ENCODE measurements at regions not wholly inside any gene's neighbourhood (a gene's known extent, or its start where the extent isn't known, plus 50 kb on each side); places are given as distances from the start of the nearest gene placed in this dataset.

DNA sequence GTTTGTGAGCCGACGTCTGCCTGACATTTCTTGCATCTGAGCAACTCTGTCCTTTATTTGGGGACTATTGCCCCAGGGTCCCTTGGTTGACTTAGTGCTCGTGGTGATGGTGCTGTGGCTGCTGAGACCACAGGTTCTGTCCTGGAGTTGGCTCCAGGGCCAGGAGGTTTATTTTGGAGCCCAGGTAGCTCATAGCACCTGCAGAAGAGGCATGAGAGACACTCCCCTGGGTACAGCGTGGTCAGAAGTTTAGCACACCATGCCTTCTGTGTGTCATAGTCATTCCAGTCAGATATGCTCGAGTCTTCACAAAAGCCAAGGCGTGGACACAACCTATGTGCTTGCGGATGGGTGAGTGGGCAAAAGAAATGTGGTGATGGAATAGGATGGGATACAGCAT, 496.9 kb downstream of the TCERG1L start:
- Histone ChIP-seq H3K4me1 (ENCODE audit: control insufficient read depth in 1 of 2, extremely low read depth in 1 of 2, insufficient read depth in 2 of 2, low read length in 2 of 2) (no peaks in the 10 kb centered on the region), H3K27me3 (replicated peaks in 1 of 2; ENCODE audit: control insufficient read depth in 2 of 2, extremely low read depth in 1 of 2, insufficient read depth in 2 of 2, low read length in 1 of 2) (peaks cover 0 to 6% of the 10 kb centered on the region in 2 experiments), H3K4me3 (ENCODE audit: control insufficient read depth in 1 of 2, extremely low read depth in 1 of 2, low read length in 1 of 2) (no peak overlapping the region), H3K9me3 (no peaks in the 10 kb centered on the region), H3K36me3 (ENCODE audit: control insufficient read depth in 2 of 2, extremely low read depth in 1 of 2, insufficient read depth in 1 of 2, low read length in 1 of 2) (no peaks in the 10 kb centered on the region), H3K27ac (ENCODE audit: low read length) (no peak overlapping the region)
- no peak overlapping the region for H3K4me3 Mint-ChIP-seq
- no peak for DNase-seq
- ChIA-PET CTCF (no interaction called here), POLR2A (no interaction called here)
- H3K36me3 Mint-ChIP-seq, result no peaks in the 10 kb centered on the region
- H3K27me3 Mint-ChIP-seq, result peaks cover 0 to 3% of the 10 kb centered on the region in 2 donors
- peaks cover 0 to 7% (median 4%) of the 10 kb centered on the region in 3 donors for H3K9me3 Mint-ChIP-seq
- 74% methylated on average over 6 of the region's 7 CpGs for WGBS (ENCODE audit: insufficient coverage)
- no peak for ATAC-seq (replicated peaks in 1 of 4)
- no peak overlapping the region for H3K27ac Mint-ChIP-seq
- H3K4me1 Mint-ChIP-seq, result no peaks in the 10 kb centered on the region

DNA sequence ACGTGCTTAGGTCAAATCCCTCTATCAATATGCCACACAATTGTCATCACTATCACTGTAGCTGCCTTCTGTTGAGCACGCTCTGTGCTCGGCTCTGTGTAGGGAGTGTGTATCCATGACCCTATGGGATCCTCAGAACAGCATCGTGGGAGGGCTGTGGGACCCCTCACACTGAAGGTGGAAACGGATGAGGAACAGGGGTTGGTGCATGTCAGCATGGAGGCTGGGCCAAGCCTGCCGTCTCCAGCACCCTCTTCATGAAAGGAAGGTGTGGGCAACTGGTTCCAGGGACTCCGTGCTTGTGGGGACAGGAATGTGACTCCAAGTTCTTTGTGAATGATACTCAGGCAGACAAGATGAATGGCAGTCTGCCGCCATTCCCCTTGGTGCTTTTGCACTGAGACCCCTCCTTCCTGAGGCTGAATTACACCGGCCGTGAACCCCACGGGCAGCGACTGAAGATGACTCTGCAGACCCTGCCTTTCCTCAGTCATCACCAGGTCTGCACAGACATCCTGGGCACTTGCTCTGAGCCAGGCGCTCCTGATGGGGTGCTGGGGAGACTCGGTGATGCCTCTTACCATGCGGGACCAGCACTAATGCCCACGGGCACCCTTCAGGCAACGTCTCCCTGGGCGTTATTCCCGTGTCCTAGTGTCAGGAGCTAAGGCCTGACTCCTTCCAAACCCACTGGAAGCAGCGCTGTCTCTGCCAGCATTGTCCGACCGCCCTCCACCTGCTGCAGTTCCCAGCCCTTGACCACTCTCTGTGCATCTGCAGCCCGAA, 495.2 kb downstream of the TCERG1L start:
- Histone ChIP-seq H3K27ac (ENCODE audit: low read length) (no peak overlapping the region), H3K4me3 (ENCODE audit: control insufficient read depth in 1 of 2, extremely low read depth in 1 of 2, low read length in 1 of 2) (no peak overlapping the region), H3K27me3 (replicated peaks in 1 of 2; ENCODE audit: control insufficient read depth in 2 of 2, extremely low read depth in 1 of 2, insufficient read depth in 2 of 2, low read length in 1 of 2) (peaks cover 0 to 2% of the 10 kb centered on the region in 2 experiments), H3K9me3 (no peaks in the 10 kb centered on the region), H3K36me3 (ENCODE audit: control insufficient read depth in 2 of 2, extremely low read depth in 1 of 2, insufficient read depth in 1 of 2, low read length in 1 of 2) (no peaks in the 10 kb centered on the region), H3K4me1 (ENCODE audit: control insufficient read depth in 1 of 2, extremely low read depth in 1 of 2, insufficient read depth in 2 of 2, low read length in 2 of 2) (no peaks in the 10 kb centered on the region)
- H3K27ac Mint-ChIP-seq, result no peak overlapping the region
- WGBS (ENCODE audit: insufficient coverage), result 86% methylated on average over 21 of the region's 23 CpGs
- peaks cover 0 to 12% (median 4%) of the 10 kb centered on the region in 3 donors for H3K9me3 Mint-ChIP-seq
- H3K4me1 Mint-ChIP-seq, result no peaks in the 10 kb centered on the region
- ChIA-PET CTCF (no interaction called here), POLR2A (no interaction called here)
- no peak overlapping the region for H3K4me3 Mint-ChIP-seq
- ATAC-seq (replicated peaks in 1 of 4) (no peak), DNase-seq (no peak)
- H3K27me3 Mint-ChIP-seq, result peaks cover 0 to 3% of the 10 kb centered on the region in 2 donors
- no peaks in the 10 kb centered on the region for H3K36me3 Mint-ChIP-seq

DNA sequence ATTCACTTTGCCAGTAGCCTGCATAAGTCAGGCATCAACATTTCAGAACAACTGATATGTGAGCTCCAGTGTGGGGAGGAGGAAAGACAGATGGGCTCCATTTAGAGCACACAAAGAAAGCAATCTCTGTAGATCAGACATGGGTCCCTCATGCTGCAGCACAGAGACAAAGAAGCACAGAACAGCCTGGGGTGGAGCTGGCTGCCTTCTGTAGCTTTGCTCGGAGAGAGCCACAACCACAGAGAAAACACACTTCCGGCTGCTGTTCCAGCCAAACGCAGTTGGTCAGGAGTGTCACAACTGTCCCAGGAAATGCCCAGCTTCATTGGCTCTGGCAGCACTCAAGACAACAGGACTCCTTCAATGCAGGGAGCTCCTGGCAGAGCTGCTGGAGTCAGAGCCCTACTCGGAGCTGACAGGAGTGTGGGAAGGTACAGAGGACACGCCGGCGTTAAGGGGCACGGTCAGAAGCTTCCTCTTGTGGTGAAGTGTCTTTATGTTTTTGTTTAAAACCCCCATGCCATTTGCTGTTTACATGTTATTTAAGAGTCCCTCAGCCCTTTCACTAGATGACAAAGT, 494.4 kb downstream of the TCERG1L start:
- Mint-ChIP-seq H3K4me3 (no peak overlapping the region), H3K9me3 (peaks cover 0 to 12% (median 4%) of the 10 kb centered on the region in 3 donors), H3K36me3 (no peaks in the 10 kb centered on the region), H3K27ac (no peak overlapping the region), H3K27me3 (peaks cover 0 to 3% of the 10 kb centered on the region in 2 donors), H3K4me1 (no peaks in the 10 kb centered on the region)
- no peaks in the 10 kb centered on the region for H3K4me1 ChIP-seq (ENCODE audit: control insufficient read depth in 1 of 2, extremely low read depth in 1 of 2, insufficient read depth in 2 of 2, low read length in 2 of 2)
- DNase-seq (no peak), ATAC-seq (replicated peaks in 1 of 4) (no peak)
- no peaks in the 10 kb centered on the region for H3K9me3 ChIP-seq
- H3K36me3 ChIP-seq (ENCODE audit: control insufficient read depth in 2 of 2, extremely low read depth in 1 of 2, insufficient read depth in 1 of 2, low read length in 1 of 2), result no peaks in the 10 kb centered on the region
- CTCF ChIA-PET, result no interaction called here
- POLR2A ChIA-PET, result no interaction called here
- H3K27ac ChIP-seq (ENCODE audit: low read length), result no peak overlapping the region
- 82% methylated on average over 3 of the region's 8 CpGs for WGBS (ENCODE audit: insufficient coverage)
- H3K4me3 ChIP-seq (ENCODE audit: control insufficient read depth in 1 of 2, extremely low read depth in 1 of 2, low read length in 1 of 2), result no peak overlapping the region
- H3K27me3 ChIP-seq (replicated peaks in 1 of 2; ENCODE audit: control insufficient read depth in 2 of 2, extremely low read depth in 1 of 2, insufficient read depth in 2 of 2, low read length in 1 of 2), result peaks cover 0 to 2% of the 10 kb centered on the region in 2 experiments

DNA sequence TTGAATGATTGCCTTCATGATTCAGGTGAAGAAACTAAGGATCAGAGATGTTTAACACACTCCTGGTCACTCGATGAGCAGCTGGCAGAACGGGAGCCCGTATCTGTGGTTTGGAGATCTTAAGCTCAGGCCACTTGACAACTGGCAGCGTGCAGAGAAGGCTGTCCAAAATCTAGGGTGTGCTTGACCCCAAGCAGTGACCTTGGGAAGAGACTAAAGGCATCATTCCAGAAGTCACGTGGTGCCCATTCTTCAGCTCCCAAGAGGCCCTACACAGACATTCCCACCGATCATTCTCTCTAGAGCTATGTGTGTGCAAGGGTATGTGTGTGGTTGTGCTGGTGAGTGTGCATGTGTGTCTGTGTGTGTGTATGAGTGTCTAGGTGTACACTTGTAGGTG, 493.8 kb downstream of the TCERG1L start:
- Mint-ChIP-seq H3K9me3 (peaks cover 0 to 12% (median 4%) of the 10 kb centered on the region in 3 donors), H3K36me3 (no peaks in the 10 kb centered on the region), H3K27me3 (peaks cover 0 to 3% of the 10 kb centered on the region in 2 donors), H3K27ac (no peak overlapping the region), H3K4me3 (no peak overlapping the region), H3K4me1 (no peaks in the 10 kb centered on the region)
- DNase-seq (no peak), ATAC-seq (replicated peaks in 1 of 4) (no peak)
- Histone ChIP-seq H3K9me3 (no peaks in the 10 kb centered on the region), H3K4me3 (ENCODE audit: control insufficient read depth in 1 of 2, extremely low read depth in 1 of 2, low read length in 1 of 2) (no peak overlapping the region), H3K27me3 (replicated peaks in 1 of 2; ENCODE audit: control insufficient read depth in 2 of 2, extremely low read depth in 1 of 2, insufficient read depth in 2 of 2, low read length in 1 of 2) (peaks cover 0 to 2% of the 10 kb centered on the region in 2 experiments), H3K27ac (ENCODE audit: low read length) (no peak overlapping the region), H3K36me3 (ENCODE audit: control insufficient read depth in 2 of 2, extremely low read depth in 1 of 2, insufficient read depth in 1 of 2, low read length in 1 of 2) (no peaks in the 10 kb centered on the region), H3K4me1 (ENCODE audit: control insufficient read depth in 1 of 2, extremely low read depth in 1 of 2, insufficient read depth in 2 of 2, low read length in 2 of 2) (no peaks in the 10 kb centered on the region)
- WGBS (ENCODE audit: insufficient coverage), result 65% methylated on average over 4 of the region's 6 CpGs
- POLR2A ChIA-PET, result no interaction called here
- CTCF ChIA-PET, result no interaction called here

DNA sequence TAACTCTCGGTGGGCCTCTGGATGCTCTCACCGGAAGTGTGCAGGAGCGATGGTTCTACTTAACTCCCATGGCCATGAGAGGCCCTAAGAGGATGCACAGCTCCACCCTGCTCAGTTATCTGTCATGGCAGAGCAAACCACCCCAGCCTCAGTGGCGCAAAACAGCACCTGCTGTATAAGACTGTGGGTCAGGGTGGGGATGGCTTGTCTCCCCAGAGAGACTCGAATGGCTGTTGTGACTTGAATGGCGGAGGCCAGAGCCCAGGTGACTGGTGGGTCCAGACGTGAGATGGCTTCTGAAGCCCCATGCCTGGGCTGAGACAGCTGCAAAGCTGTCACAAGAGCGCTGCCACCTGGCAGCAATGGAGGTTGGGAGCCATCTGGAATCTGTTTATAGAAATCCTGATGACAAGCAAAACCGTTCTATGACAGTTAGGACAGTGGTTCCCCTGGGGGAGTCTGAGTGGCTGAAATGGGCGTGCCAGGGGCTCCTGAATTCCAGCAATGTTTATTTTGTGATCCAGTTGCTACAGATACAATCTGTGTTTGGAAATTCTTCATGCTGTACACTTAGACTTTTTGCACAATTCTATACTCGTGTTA, 490.5 kb downstream of the TCERG1L start:
- ATAC-seq (replicated peaks in 1 of 4), result no peak
- ChIA-PET CTCF (no interaction called here), POLR2A (no interaction called here)
- Mint-ChIP-seq H3K4me3 (no peak overlapping the region), H3K9me3 (peaks cover 7 to 18% (median 16%) of the 10 kb centered on the region in 3 donors), H3K4me1 (no peaks in the 10 kb centered on the region), H3K27me3 (peaks cover 0 to 6% of the 10 kb centered on the region in 2 donors), H3K27ac (no peak overlapping the region), H3K36me3 (no peaks in the 10 kb centered on the region)
- no peak for DNase-seq
- peaks cover 0 to 5% of the 10 kb centered on the region in 2 experiments for H3K27me3 ChIP-seq (replicated peaks in 1 of 2; ENCODE audit: control insufficient read depth in 2 of 2, extremely low read depth in 1 of 2, insufficient read depth in 2 of 2, low read length in 1 of 2)
- 71% methylated on average over 5 of the region's 11 CpGs for WGBS (ENCODE audit: insufficient coverage)
- H3K9me3 ChIP-seq, result no peaks in the 10 kb centered on the region
- H3K27ac ChIP-seq (ENCODE audit: low read length), result no peak overlapping the region
- H3K4me3 ChIP-seq (ENCODE audit: control insufficient read depth in 1 of 2, extremely low read depth in 1 of 2, low read length in 1 of 2), result no peak overlapping the region
- no peaks in the 10 kb centered on the region for H3K4me1 ChIP-seq (ENCODE audit: control insufficient read depth in 1 of 2, extremely low read depth in 1 of 2, insufficient read depth in 2 of 2, low read length in 2 of 2)
- no peaks in the 10 kb centered on the region for H3K36me3 ChIP-seq (ENCODE audit: control insufficient read depth in 2 of 2, extremely low read depth in 1 of 2, insufficient read depth in 1 of 2, low read length in 1 of 2)

- H3K36me3 ChIP-seq (ENCODE audit: control insufficient read depth in 2 of 2, extremely low read depth in 1 of 2, insufficient read depth in 1 of 2, low read length in 1 of 2), result no peaks in the 10 kb centered on the region
- Mint-ChIP-seq H3K36me3 (no peaks in the 10 kb centered on the region), H3K27me3 (peaks cover 0 to 6% of the 10 kb centered on the region in 2 donors), H3K9me3 (peaks cover 13 to 27% (median 18%) of the 10 kb centered on the region in 3 donors), H3K4me3 (no peak overlapping the region), H3K27ac (no peak overlapping the region), H3K4me1 (no peaks in the 10 kb centered on the region)
- peaks cover 0 to 4% of the 10 kb centered on the region in 2 experiments for H3K27me3 ChIP-seq (replicated peaks in 1 of 2; ENCODE audit: control insufficient read depth in 2 of 2, extremely low read depth in 1 of 2, insufficient read depth in 2 of 2, low read length in 1 of 2)
- no peak overlapping the region for H3K27ac ChIP-seq (ENCODE audit: low read length)
- H3K9me3 ChIP-seq, result no peaks in the 10 kb centered on the region
- DNase-seq (no peak), ATAC-seq (replicated peaks in 1 of 4) (no peak)
- H3K4me1 ChIP-seq (ENCODE audit: control insufficient read depth in 1 of 2, extremely low read depth in 1 of 2, insufficient read depth in 2 of 2, low read length in 2 of 2), result no peaks in the 10 kb centered on the region
- 93% methylated on average over 4 of the region's 4 CpGs for WGBS (ENCODE audit: insufficient coverage)
- ChIA-PET POLR2A (no interaction called here), CTCF (no interaction called here)
- H3K4me3 ChIP-seq (ENCODE audit: control insufficient read depth in 1 of 2, extremely low read depth in 1 of 2, low read length in 1 of 2), result peak overlapping the region in 1 of 2 donors; percentile 6
Observed at GRCh38 chr10:130824230-130825014, 487.1 kb downstream of the TCERG1L start.

All from T-cell (primary cell).